Femur (tissue), 1 donor: ENCODE measurements at regions not wholly inside any gene's neighbourhood (a gene's known extent, or its start where the extent isn't known, plus 50 kb on each side); places are given as distances from the start of the nearest gene placed in this dataset.

Experiments used
- DNase-seq: peaks from one replicate; pipeline ENCODE4 v3.0.0-alpha.2; 2017

- no peak for DNase-seq
Measured at GRCh38 chr15:47292638-47293190, 424.6 kb upstream of the SEMA6D start.

DNA sequence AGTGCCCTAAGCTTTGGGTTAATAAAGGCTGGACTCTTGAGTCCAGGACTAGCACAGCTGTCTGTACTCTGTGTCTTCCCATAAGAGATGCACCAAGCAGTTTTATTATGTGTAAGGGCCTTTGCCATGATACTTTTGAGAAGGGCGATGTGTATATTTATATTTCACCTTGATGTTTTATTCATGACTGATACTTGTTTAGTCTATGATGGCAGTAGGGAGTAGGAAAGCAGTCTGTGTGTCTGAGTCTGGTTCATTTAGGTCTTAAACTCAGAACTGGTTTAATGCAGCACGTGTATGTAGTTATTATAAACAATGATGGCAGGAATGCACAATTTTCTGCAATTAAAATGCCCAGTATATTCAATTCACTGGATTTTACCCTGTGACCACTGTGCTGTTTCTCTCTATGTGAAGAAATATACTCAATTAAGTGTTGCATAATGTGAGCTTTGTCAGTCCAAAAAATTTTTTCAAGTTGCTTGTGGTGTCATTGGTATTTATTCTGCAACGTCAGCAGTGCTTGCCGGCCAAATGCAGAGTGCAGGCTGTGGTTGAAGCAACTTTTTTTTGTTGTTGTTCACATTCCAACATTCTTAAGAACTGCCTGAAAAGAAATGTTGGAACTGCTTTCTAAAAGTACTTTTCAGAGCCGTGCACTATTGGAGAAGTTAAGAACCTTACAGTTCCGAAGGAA, 423.7 kb upstream of the SEMA6D start:
- DNase-seq, result peak; percentile 89

- DNase-seq, result no peak
Measured at GRCh38 chr15:47294765-47295259, 422.5 kb upstream of the SEMA6D start.

GRCh38 chr15:47296881-47297280, 420.4 kb upstream of the SEMA6D start:
- peak; percentile 43 for DNase-seq

- no peak for DNase-seq
Measured at GRCh38 chr15:47299846-47300434, 417.4 kb upstream of the SEMA6D start.

GRCh38 chr15:47300596-47300995, 416.7 kb upstream of the SEMA6D start:
- DNase-seq, result no peak

GRCh38 chr15:47301481-47301880, 415.8 kb upstream of the SEMA6D start:
- DNase-seq, result peak; percentile 71

- no peak for DNase-seq
Measured at GRCh38 chr15:47304656-47305055, 412.6 kb upstream of the SEMA6D start.

- DNase-seq, result no peak
Measured at GRCh38 chr15:47312161-47312560, 405.1 kb upstream of the SEMA6D start.

DNA sequence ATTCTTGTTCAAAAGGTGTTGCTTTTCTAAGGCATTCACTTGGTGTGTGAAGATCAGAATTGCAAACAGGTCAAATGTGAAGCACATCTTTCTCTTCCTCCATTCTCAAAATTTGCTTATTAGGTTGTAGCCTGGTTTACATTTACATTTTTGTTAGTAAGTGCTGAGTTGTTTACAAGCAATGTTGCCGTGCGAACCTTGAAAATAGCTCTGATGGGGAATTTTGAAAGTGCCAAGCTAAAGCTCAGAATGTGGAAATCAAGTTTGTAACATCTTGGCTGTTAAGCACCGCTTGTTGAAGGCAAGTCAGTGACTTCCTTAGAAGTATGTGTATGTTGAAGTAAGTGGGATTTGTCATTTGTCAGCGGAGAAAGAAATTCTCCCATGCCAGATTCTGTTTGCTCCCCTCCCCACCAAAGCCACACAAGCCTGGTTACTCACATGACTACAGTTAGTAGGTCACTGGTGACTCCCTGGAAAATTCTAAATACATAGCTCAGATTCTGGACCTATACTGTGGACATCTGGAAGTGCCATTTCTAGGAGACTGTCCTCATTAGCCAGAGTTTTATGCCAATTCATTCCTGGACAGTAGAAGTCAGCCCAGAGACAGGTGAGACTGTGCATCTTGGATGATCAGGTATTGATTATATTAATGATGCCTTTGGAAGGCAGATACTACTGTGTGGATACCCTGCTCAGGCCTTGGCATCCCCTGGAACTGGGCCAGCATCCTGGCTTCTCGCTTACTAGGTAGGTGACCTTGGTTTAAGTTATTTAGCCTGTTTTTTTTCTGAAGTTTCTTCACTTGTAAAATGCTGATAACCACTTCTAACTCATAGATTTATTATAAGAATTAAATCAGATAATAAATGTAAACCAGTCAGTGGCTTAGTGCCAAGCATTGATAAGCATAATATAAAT, 390.6 kb upstream of the SEMA6D start:
- no peak for DNase-seq

GRCh38 chr15:47331829-47332393, 385.4 kb upstream of the SEMA6D start:
- DNase-seq, result no peak

DNA sequence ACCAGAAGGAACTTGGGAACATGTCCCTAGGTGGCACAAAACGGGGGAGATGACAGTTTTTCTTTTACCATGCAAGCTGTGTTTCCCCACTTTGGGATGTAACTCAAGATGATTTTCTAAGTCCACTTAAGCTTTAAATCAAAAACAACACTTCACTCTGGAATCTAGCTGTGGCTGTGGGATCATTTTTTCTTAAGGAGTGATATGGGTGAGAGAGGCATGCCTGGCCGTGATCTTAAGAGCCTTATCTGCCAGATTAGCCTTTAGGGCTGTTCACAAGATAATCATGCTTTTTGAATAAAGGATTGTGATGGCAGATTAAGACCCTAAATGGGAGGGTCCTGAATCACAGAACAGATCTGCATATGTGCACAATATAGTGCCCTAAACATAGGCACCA, 384.8 kb upstream of the SEMA6D start:
- DNase-seq, result no peak

GRCh38 chr15:47333734-47334133, 383.6 kb upstream of the SEMA6D start:
- no peak for DNase-seq

GRCh38 chr15:47334805-47335535, 382.3 kb upstream of the SEMA6D start:
- no peak for DNase-seq

DNA sequence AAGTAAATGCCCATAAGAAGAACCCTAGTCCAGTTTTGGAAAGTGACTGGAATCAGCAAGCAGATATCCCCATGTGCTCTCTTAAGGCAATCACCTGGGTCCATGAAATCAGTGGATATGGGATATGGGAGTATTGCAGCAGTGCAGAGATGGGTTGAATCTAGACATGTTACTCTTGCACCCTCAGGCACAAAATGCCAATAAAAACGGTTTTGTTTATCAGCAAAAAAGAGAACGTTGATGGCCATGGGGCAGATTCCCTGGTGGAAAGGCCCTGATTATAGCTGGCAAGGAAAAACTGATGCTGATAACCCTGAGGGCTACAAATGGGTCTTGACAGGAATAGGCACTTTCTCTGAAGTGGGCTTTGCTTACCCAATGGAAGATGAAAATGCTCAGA, 380.2 kb upstream of the SEMA6D start:
- DNase-seq, result no peak

DNA sequence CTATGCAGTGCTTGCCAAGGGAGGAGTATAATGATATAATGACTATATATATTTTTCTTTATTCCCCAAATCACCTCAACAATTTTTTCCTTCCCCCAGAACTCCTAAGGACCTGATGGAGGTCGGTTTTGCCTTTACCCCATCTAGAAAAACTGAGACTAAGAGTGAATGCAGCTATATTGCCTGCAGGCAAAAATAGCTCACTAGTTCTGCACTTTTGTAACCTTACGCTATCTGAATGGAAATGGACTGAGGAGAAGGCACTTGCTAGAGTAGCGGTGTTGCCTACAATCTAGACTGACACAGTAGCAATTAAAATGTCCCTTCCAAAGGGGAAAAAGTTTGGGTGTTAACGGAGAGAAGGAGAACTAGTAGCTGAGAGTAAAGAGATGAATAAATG, 379.5 kb upstream of the SEMA6D start:
- DNase-seq, result no peak

GRCh38 chr15:47338771-47339170, 378.5 kb upstream of the SEMA6D start:
- no peak for DNase-seq

GRCh38 chr15:47339800-47340570, 377.3 kb upstream of the SEMA6D start:
- no peak for DNase-seq

DNA sequence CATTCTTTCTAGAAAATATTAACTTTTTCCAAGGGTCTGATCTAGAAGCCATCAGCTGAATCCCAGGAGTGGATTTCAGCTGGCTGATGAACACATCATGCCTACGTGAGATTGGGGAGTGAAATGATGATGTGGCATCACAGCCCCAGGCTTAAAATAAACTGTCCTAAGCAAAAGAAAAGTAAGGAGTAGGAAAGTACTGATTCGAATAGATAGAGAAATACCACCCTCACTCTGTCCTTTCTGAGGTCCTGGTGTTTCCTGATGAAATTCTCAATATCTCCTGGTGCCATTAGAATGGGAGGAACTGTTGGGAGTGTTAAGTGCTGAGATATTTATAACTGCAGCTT, 376.8 kb upstream of the SEMA6D start:
- no peak for DNase-seq

- DNase-seq, result no peak
Measured at GRCh38 chr15:47349179-47349578, 368.1 kb upstream of the SEMA6D start.

GRCh38 chr15:47351501-47351900, 365.8 kb upstream of the SEMA6D start:
- no peak for DNase-seq

GRCh38 chr15:47352217-47352616, 365.1 kb upstream of the SEMA6D start:
- no peak for DNase-seq
